ENCODE measurements at regions not wholly inside any gene's neighbourhood (a gene's known extent, or its start where the extent isn't known, plus 50 kb on each side); places are given as distances from the start of the nearest gene placed in this dataset.
A peak's percentile ranks its signal among the peaks of the same experiment; 100 is the strongest.

DNA sequence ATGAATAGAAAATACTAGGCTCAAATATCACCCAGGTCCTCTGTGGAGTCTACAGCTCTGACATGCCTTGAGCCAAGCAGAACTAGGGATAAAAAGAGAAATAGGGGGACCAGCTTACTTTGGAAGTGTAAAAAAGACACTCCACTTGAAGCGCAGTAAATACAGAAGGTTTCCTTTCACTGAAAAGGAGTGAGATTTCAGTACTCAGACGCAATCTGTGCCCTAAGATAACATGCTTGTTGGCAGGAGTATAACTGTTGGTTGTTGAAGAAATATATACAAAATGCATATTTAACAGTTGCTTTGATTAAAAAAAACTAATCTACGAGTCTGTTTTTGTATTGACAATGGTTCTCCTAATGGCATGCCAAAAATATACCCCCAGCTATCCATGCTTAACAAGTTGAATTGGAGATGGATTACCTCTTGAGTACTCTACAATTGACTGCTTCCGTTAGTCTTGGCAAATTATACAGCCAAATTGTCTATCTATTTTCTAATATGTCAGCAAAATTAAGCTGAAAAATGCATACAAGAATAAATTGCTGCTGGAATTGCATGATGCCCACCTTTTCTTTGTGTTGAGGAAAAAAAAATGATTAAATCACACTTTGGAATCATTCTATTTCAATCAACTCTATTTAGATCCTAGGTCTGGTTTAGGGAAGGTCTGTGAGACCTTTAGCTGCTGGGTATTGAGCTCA, 91.6 kb downstream of the FAT3 start:
- H3K27ac ChIP-seq (ENCODE audit: insufficient read length, low read depth, low read length), result no peak overlapping the region
- no peak for DNase-seq
- H3K9ac ChIP-seq (ENCODE audit: extremely low read depth, insufficient read length, low read length), result no peak overlapping the region
- peaks cover 7% of the 10 kb centered on the region; the same call in 1 of the 2 replicates for H3K79me2 ChIP-seq (ENCODE audit: insufficient read depth, low read length)
- H3K14ac ChIP-seq (ENCODE audit: insufficient read depth, low read length), result no peak overlapping the region
- H4K5ac ChIP-seq (ENCODE audit: insufficient read length, low read depth, low read length), result no peak overlapping the region
- H3K23ac ChIP-seq (ENCODE audit: insufficient read length, low read depth, low read length), result no peak overlapping the region
- no peak overlapping the region for H2BK120ac ChIP-seq (ENCODE audit: low read depth, low read length, poor library complexity, severe bottlenecking)
- no peak overlapping the region for H4K91ac ChIP-seq (ENCODE audit: insufficient read length, low read depth, low read length)
- H3K9me3 Mint-ChIP-seq, result no peaks in the 10 kb centered on the region
- H3K79me1 ChIP-seq (ENCODE audit: insufficient read depth, low read depth, low read length, poor library complexity, severe bottlenecking), result peaks cover 3% of the 10 kb centered on the region
- no peak overlapping the region for H2AK5ac ChIP-seq (ENCODE audit: insufficient read length, low read length)
- no peak overlapping the region for H3K4ac ChIP-seq (ENCODE audit: low read depth, low read length)
- no CpG with 5 or more reads among the region's 4 CpGs for WGBS (ENCODE audit: extremely low coverage, insufficient read length, low lambda C conversion rate)
- H4K20me1 ChIP-seq (ENCODE audit: control insufficient read depth, insufficient read depth, insufficient read length), result no peaks in the 10 kb centered on the region
- H3K27me3 Mint-ChIP-seq (ENCODE audit: low read depth), result no peaks in the 10 kb centered on the region
- H3K27me3 ChIP-seq (ENCODE audit: insufficient read depth, low read length), result no peaks in the 10 kb centered on the region
- H2AFZ ChIP-seq (ENCODE audit: low read length), result no peak overlapping the region
- peak overlapping the region in 2 of 3 experiments; percentile 29 to 85; a peak in 4 of 7 replicates for H3K27ac Mint-ChIP-seq
- H3K4me3 Mint-ChIP-seq, result no peak overlapping the region
- H4K8ac ChIP-seq (replicated peaks; ENCODE audit: insufficient read length, low read depth, low read length), result no peak overlapping the region
- H2BK5ac ChIP-seq (ENCODE audit: insufficient read length, low read length), result no peak overlapping the region
- H2BK12ac ChIP-seq (ENCODE audit: insufficient read length, low read depth, low read length), result no peak overlapping the region
- no peaks in the 10 kb centered on the region for H3K23me2 ChIP-seq (ENCODE audit: insufficient read length, low read depth, low read length, poor library complexity, severe bottlenecking)
- H2BK20ac ChIP-seq (ENCODE audit: low read depth, low read length, poor library complexity, severe bottlenecking), result no peak overlapping the region
- peaks cover 82 to 84% of the 10 kb centered on the region in 2 experiments for H3K4me1 Mint-ChIP-seq
- H2BK15ac ChIP-seq (ENCODE audit: low read depth, low read length), result no peak overlapping the region
- no peak overlapping the region for H3K18ac ChIP-seq (ENCODE audit: insufficient read length, low read depth, low read length)
- no peak overlapping the region for H3T11ph ChIP-seq (ENCODE audit: low read length)
- H3K4me2 ChIP-seq (ENCODE audit: insufficient read depth, insufficient read length, low read length), result no peak overlapping the region
- TF ChIP-seq, protein P1, sequence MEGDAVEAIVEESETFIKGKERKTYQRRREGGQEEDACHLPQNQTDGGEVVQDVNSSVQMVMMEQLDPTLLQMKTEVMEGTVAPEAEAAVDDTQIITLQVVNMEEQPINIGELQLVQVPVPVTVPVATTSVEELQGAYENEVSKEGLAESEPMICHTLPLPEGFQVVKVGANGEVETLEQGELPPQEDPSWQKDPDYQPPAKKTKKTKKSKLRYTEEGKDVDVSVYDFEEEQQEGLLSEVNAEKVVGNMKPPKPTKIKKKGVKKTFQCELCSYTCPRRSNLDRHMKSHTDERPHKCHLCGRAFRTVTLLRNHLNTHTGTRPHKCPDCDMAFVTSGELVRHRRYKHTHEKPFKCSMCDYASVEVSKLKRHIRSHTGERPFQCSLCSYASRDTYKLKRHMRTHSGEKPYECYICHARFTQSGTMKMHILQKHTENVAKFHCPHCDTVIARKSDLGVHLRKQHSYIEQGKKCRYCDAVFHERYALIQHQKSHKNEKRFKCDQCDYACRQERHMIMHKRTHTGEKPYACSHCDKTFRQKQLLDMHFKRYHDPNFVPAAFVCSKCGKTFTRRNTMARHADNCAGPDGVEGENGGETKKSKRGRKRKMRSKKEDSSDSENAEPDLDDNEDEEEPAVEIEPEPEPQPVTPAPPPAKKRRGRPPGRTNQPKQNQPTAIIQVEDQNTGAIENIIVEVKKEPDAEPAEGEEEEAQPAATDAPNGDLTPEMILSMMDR (conservative IDR thresholded peaks at IDR 0.05), result no peak
- peaks cover 25% of the 10 kb centered on the region for H3K4me1 ChIP-seq (ENCODE audit: insufficient read depth, low read length)
- no peak overlapping the region for H3K56ac ChIP-seq (ENCODE audit: insufficient read length, low read depth, low read length)
- no peaks in the 10 kb centered on the region for H3K9me3 ChIP-seq (ENCODE audit: control insufficient read depth, low read depth, low read length)
- no peaks in the 10 kb centered on the region for H3K36me3 Mint-ChIP-seq (ENCODE audit: insufficient read depth in 1 of 3, low read depth in 3 of 3)
